GM23338 (cell line): ENCODE measurements at regions not wholly inside any gene's neighbourhood (a gene's known extent, or its start where the extent isn't known, plus 50 kb on each side); places are given as distances from the start of the nearest gene placed in this dataset.

ENCODE experiments used
- ATAC-seq: fragments of 200-7000 bp; cut with Tn5 transposase; 3 replicates; pipeline ENCODE4 v1.9.1; 2020
- DNase-seq: peaks from one replicate; pipeline ENCODE4 v3.0.0-alpha.2; 2015; ENCODE audit warnings: low spot score
- H2AFZ ChIP-seq: fragments of 200-600 bp; sonication (generic); 2 replicates; pipeline ENCODE4 v1.8.0; 2016; ENCODE audit warnings: antibody characterized with exemption, mild to moderate bottlenecking, moderate library complexity
- H3F3A ChIP-seq: fragments of 200-600 bp; sonication (generic); replicated peaks from 2 replicates; pipeline ENCODE4 v1.8.0; 2017; ENCODE audit warnings: antibody characterized with exemption, mixed run types, low read depth
- H3K27ac ChIP-seq: fragments of 200-600 bp; sonication (generic); 2 replicates; pipeline ENCODE4 v1.6.1; 2016; ENCODE audit warnings: low read depth
- H3K27me3 ChIP-seq: fragments of 200-600 bp; sonication (generic); 2 replicates; pipeline ENCODE4 v1.8.0; 2016; ENCODE audit warnings: mild to moderate bottlenecking, mixed run types, moderate library complexity; ENCODE audit not compliant: insufficient read depth
- H3K36me3 ChIP-seq: fragments of 200-600 bp; sonication (generic); 2 replicates; pipeline ENCODE4 v1.8.0; 2016; ENCODE audit warnings: mild to moderate bottlenecking; ENCODE audit not compliant: insufficient read depth
- H3K4me1 ChIP-seq: fragments of 200-600 bp; sonication (generic); 2 replicates; pipeline ENCODE4 v1.8.0; 2016; ENCODE audit warnings: mild to moderate bottlenecking, moderate library complexity; ENCODE audit not compliant: insufficient read depth
- H3K4me2 ChIP-seq: fragments of 200-600 bp; sonication (generic); 2 replicates; pipeline ENCODE4 v1.7.1; 2017; ENCODE audit warnings: mixed run types
- H3K4me3 ChIP-seq: fragments of 200-600 bp; sonication (generic); 2 replicates; pipeline ENCODE4 v1.6.1; 2016; ENCODE audit warnings: mixed run types
- H3K79me2 ChIP-seq: fragments of 200-600 bp; sonication (generic); replicated peaks from 2 replicates; pipeline ENCODE4 v1.8.0; 2017; ENCODE audit warnings: mild to moderate bottlenecking; ENCODE audit not compliant: insufficient read depth
- H3K9me2 ChIP-seq: fragments of 200-600 bp; sonication (generic); 2 replicates; pipeline ENCODE4 v1.8.0; 2017; ENCODE audit not compliant: insufficient read depth
- H4K20me1 ChIP-seq: fragments of 200-600 bp; sonication (generic); replicated peaks from 2 replicates; pipeline ENCODE4 v1.8.0; 2017; ENCODE audit warnings: mild to moderate bottlenecking; ENCODE audit not compliant: insufficient read depth
- H3K27ac Mint-ChIP-seq: 2 replicates; pipeline ENCODE4 v1.8.0; 2020; ENCODE audit warnings: inconsistent platforms, mild to moderate bottlenecking, moderate library complexity, mixed read lengths
- H3K27me3 Mint-ChIP-seq: 3 replicates; pipeline ENCODE4 v1.8.0; 2022; ENCODE audit warnings: low read depth, mild to moderate bottlenecking, moderate library complexity, mixed read lengths, inconsistent platforms; ENCODE audit not compliant: insufficient read depth, poor library complexity
- H3K36me3 Mint-ChIP-seq: 3 replicates; pipeline ENCODE4 v1.8.0; 2021; ENCODE audit warnings: low read depth, mild to moderate bottlenecking, inconsistent platforms, moderate library complexity, mixed read lengths
- H3K4me1 Mint-ChIP-seq: 3 replicates; pipeline ENCODE4 v1.8.0; 2020; ENCODE audit warnings: mild to moderate bottlenecking, inconsistent platforms, mixed read lengths
- H3K4me3 Mint-ChIP-seq: 3 replicates; pipeline ENCODE4 v1.8.0; 2021; ENCODE audit warnings: moderate library complexity, mild to moderate bottlenecking, inconsistent platforms, mixed read lengths
- H3K9me3 Mint-ChIP-seq: 3 replicates; pipeline ENCODE4 v1.8.0; 2020; ENCODE audit warnings: moderate library complexity, mild to moderate bottlenecking, inconsistent platforms, mixed read lengths
- CREB1 ChIP-seq: fragments of 250-450 bp; sonication (Bioruptor Pico); IDR thresholded peaks from 2 replicates; pipeline ENCODE4 v1.5.0; 2020; ENCODE audit warnings: low read depth, mild to moderate bottlenecking, moderate library complexity
- EZH2phosphoT487 ChIP-seq: fragments of 200-600 bp; sonication (generic); IDR thresholded peaks from one replicate; pipeline ENCODE4 v1.8.1; 2018; ENCODE audit warnings: antibody characterized with exemption; ENCODE audit not compliant: unreplicated experiment
- NANOG ChIP-seq: IDR thresholded peaks from 2 replicates; pipeline ENCODE4 v1.6.1; 2016; ENCODE audit warnings: antibody characterized with exemption, borderline replicate concordance
- POLR2AphosphoS5 ChIP-seq: IDR thresholded peaks from 2 replicates; pipeline ENCODE4 v1.6.1; 2016; ENCODE audit warnings: antibody characterized with exemption, low read depth
- ZNF114 ChIP-seq: fragments of 250-450 bp; sonication (Bioruptor Pico); IDR thresholded peaks from 2 replicates; pipeline ENCODE4 v1.5.0; 2020; ENCODE audit warnings: mild to moderate bottlenecking, moderate library complexity
- ZNF331 ChIP-seq: fragments of 250-450 bp; sonication (Bioruptor Pico); IDR thresholded peaks from 2 replicates; pipeline ENCODE4 v1.5.0; 2020; ENCODE audit warnings: low read depth, mild to moderate bottlenecking, moderate library complexity
- TF ChIP-seq, protein P1 (sequence below): fragments of 250-450 bp; sonication (Bioruptor Pico); IDR thresholded peaks from 2 replicates; pipeline ENCODE4 v1.5.0; 2020; ENCODE audit warnings: mild to moderate bottlenecking, moderate library complexity
- TF ChIP-seq, protein P2 (sequence below): IDR thresholded peaks from 2 replicates; pipeline ENCODE4 v1.6.1; 2016; ENCODE audit warnings: antibody characterized with exemption
- TF ChIP-seq, protein P3 (sequence below), 2 experiments: fragments of 200-600 bp in 1 of 2; sonication (generic) in 1 of 2; conservative IDR thresholded peaks; 2 replicates each; pipeline versions ENCODE4 v1.5.1 to v1.6.1; 2016 to 2017; ENCODE audit warnings: antibody characterized with exemption in 2 of 2, low read depth in 2 of 2, mild to moderate bottlenecking in 2 of 2, moderate library complexity in 1 of 2

DNA sequence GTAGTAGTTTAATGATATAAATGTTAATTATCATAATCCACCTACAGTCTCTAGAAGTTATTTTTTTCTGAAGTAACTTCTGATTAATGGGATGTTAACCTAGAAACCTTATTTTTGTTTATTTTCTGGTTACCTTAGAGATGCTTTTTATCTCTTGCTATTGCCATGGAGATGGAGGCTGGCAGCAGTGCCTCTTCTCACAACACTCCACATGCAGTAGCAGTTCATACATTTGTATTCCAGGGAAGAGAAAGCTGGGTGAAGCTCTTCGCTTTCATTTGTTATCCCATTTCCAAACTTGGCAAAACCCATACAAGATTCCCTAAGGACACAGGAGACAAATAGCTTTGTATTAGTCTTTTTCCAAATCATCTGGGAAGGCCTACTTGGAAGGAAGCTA is 1794.1 kb upstream of the LRRTM1 start (continued):
- TF ChIP-seq, protein P1, sequence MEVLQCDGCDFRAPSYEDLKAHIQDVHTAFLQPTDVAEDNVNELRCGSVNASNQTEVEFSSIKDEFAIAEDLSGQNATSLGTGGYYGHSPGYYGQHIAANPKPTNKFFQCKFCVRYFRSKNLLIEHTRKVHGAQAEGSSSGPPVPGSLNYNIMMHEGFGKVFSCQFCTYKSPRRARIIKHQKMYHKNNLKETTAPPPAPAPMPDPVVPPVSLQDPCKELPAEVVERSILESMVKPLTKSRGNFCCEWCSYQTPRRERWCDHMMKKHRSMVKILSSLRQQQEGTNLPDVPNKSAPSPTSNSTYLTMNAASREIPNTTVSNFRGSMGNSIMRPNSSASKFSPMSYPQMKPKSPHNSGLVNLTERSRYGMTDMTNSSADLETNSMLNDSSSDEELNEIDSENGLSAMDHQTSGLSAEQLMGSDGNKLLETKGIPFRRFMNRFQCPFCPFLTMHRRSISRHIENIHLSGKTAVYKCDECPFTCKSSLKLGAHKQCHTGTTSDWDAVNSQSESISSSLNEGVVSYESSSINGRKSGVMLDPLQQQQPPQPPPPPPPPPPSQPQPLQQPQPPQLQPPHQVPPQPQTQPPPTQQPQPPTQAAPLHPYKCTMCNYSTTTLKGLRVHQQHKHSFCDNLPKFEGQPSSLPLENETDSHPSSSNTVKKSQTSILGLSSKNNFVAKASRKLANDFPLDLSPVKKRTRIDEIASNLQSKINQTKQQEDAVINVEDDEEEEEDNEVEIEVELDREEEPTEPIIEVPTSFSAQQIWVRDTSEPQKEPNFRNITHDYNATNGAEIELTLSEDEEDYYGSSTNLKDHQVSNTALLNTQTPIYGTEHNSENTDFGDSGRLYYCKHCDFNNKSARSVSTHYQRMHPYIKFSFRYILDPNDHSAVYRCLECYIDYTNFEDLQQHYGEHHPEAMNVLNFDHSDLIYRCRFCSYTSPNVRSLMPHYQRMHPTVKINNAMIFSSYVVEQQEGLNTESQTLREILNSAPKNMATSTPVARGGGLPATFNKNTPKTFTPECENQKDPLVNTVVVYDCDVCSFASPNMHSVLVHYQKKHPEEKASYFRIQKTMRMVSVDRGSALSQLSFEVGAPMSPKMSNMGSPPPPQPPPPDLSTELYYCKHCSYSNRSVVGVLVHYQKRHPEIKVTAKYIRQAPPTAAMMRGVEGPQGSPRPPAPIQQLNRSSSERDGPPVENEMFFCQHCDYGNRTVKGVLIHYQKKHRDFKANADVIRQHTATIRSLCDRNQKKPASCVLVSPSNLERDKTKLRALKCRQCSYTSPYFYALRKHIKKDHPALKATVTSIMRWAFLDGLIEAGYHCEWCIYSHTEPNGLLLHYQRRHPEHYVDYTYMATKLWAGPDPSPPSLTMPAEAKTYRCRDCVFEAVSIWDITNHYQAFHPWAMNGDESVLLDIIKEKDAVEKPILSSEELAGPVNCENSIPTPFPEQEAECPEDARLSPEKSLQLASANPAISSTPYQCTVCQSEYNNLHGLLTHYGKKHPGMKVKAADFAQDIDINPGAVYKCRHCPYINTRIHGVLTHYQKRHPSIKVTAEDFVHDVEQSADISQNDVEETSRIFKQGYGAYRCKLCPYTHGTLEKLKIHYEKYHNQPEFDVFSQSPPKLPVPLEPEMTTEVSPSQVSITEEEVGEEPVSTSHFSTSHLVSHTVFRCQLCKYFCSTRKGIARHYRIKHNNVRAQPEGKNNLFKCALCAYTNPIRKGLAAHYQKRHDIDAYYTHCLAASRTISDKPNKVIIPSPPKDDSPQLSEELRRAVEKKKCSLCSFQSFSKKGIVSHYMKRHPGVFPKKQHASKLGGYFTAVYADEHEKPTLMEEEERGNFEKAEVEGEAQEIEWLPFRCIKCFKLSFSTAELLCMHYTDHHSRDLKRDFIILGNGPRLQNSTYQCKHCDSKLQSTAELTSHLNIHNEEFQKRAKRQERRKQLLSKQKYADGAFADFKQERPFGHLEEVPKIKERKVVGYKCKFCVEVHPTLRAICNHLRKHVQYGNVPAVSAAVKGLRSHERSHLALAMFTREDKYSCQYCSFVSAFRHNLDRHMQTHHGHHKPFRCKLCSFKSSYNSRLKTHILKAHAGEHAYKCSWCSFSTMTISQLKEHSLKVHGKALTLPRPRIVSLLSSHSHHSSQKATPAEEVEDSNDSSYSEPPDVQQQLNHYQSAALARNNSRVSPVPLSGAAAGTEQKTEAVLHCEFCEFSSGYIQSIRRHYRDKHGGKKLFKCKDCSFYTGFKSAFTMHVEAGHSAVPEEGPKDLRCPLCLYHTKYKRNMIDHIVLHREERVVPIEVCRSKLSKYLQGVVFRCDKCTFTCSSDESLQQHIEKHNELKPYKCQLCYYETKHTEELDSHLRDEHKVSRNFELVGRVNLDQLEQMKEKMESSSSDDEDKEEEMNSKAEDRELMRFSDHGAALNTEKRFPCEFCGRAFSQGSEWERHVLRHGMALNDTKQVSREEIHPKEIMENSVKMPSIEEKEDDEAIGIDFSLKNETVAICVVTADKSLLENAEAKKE (CRISPR knock-in tag): no peak
- no peak for TF ChIP-seq CREB1 (CRISPR knock-in tag)
- TF ChIP-seq, protein P2, sequence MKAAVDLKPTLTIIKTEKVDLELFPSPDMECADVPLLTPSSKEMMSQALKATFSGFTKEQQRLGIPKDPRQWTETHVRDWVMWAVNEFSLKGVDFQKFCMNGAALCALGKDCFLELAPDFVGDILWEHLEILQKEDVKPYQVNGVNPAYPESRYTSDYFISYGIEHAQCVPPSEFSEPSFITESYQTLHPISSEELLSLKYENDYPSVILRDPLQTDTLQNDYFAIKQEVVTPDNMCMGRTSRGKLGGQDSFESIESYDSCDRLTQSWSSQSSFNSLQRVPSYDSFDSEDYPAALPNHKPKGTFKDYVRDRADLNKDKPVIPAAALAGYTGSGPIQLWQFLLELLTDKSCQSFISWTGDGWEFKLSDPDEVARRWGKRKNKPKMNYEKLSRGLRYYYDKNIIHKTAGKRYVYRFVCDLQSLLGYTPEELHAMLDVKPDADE: no peak
- TF ChIP-seq POLR2AphosphoS5: no peak
- TF ChIP-seq ZNF331: no peak
- TF ChIP-seq, protein P3, sequence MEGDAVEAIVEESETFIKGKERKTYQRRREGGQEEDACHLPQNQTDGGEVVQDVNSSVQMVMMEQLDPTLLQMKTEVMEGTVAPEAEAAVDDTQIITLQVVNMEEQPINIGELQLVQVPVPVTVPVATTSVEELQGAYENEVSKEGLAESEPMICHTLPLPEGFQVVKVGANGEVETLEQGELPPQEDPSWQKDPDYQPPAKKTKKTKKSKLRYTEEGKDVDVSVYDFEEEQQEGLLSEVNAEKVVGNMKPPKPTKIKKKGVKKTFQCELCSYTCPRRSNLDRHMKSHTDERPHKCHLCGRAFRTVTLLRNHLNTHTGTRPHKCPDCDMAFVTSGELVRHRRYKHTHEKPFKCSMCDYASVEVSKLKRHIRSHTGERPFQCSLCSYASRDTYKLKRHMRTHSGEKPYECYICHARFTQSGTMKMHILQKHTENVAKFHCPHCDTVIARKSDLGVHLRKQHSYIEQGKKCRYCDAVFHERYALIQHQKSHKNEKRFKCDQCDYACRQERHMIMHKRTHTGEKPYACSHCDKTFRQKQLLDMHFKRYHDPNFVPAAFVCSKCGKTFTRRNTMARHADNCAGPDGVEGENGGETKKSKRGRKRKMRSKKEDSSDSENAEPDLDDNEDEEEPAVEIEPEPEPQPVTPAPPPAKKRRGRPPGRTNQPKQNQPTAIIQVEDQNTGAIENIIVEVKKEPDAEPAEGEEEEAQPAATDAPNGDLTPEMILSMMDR (conservative IDR thresholded peaks at IDR 0.05; ENCODE audit: low read depth in 2 of 2): no peak

DNA sequence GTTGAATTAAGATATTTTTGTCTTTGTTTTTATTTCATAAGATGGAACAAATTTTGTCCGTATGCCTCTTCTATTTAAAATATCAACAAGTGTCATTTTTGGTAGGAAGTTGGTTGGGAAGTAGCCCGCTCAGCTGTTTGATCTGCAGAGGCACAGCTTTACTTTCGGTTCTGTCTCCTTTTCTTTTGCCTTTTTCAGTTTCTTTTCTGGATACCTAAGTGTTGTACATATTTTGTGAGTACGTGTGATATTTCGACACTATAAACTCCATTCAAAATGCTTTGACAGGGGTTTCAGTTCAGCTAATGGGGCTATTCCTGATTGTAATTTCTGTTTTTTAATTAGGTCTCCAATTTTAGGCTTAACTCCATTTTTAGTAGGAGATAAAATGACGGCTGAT is 1785.0 kb upstream of the LRRTM1 start:
- Histone ChIP-seq H3K4me1 (no peaks in the 10 kb centered on the region), H3F3A (no peaks in the 10 kb centered on the region), H3K36me3 (no peaks in the 10 kb centered on the region; the same call in none of the 2 replicates), H3K4me2 (no peak overlapping the region), H3K4me3 (no peak overlapping the region), H3K9me2 (peaks cover 7% of the 10 kb centered on the region; the same call in 1 of the 2 replicates), H4K20me1 (no peaks in the 10 kb centered on the region), H3K79me2 (no peaks in the 10 kb centered on the region), H3K27ac (no peak overlapping the region), H2AFZ (no peak overlapping the region), H3K27me3 (no peaks in the 10 kb centered on the region)
- no peak overlapping the region for H3K4me3 Mint-ChIP-seq
- no peak overlapping the region for H3K27ac Mint-ChIP-seq
- ATAC-seq (no peak), DNase-seq (no peak)
- H3K27me3 Mint-ChIP-seq: no peaks in the 10 kb centered on the region
- peaks cover 33% of the 10 kb centered on the region for H3K9me3 Mint-ChIP-seq
- H3K4me1 Mint-ChIP-seq: no peaks in the 10 kb centered on the region
- peaks cover 26% of the 10 kb centered on the region; the same call in 2 of the 3 replicates for H3K36me3 Mint-ChIP-seq
- TF ChIP-seq EZH2phosphoT487: no peak
- no peak for TF ChIP-seq ZNF331
- no peak for TF ChIP-seq ZNF114
- no peak for TF ChIP-seq NANOG
- TF ChIP-seq CREB1 (CRISPR knock-in tag): no peak
- TF ChIP-seq, protein P3 (conservative IDR thresholded peaks at IDR 0.05; ENCODE audit: low read depth in 2 of 2): no peak
- TF ChIP-seq, protein P2: no peak
